ENCODE measurements at regions not wholly inside any gene's neighbourhood (a gene's known extent, or its start where the extent isn't known, plus 50 kb on each side); places are given as distances from the start of the nearest gene placed in this dataset.

DNA sequence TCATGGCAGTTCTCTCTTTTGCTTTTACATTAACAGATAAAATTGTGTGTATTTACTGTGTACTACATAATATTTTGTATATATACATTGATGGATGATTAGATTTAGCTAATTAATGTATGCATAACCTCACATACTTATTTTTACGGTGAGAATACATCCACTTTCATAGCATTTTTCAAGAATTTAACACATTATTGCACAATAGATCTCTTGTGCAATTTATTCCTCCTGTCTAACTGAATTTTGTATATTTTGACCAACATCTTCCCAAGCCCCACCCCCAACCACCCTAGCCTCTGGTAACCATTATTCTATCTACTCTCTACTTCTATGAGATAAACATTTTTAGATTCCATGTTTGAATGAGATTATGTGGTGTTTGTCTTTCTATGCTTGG is 194.7 kb downstream of the RBM26 start:
- TF ChIP-seq, protein P1, sequence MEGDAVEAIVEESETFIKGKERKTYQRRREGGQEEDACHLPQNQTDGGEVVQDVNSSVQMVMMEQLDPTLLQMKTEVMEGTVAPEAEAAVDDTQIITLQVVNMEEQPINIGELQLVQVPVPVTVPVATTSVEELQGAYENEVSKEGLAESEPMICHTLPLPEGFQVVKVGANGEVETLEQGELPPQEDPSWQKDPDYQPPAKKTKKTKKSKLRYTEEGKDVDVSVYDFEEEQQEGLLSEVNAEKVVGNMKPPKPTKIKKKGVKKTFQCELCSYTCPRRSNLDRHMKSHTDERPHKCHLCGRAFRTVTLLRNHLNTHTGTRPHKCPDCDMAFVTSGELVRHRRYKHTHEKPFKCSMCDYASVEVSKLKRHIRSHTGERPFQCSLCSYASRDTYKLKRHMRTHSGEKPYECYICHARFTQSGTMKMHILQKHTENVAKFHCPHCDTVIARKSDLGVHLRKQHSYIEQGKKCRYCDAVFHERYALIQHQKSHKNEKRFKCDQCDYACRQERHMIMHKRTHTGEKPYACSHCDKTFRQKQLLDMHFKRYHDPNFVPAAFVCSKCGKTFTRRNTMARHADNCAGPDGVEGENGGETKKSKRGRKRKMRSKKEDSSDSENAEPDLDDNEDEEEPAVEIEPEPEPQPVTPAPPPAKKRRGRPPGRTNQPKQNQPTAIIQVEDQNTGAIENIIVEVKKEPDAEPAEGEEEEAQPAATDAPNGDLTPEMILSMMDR (IDR thresholded peaks at IDR 0.05): no peak
- TF ChIP-seq REST (IDR thresholded peaks at IDR 0.05; ENCODE audit: insufficient read depth in 1 of 2, low read depth in 2 of 2, low read length in 1 of 2): no peak
- no peak for TF ChIP-seq SIN3A (IDR thresholded peaks at IDR 0.05; ENCODE audit: borderline replicate concordance, insufficient read depth, low read depth, low read length)

Data from Panc1 (cell line).